K562 (cell line): ENCODE measurements at regions not wholly inside any gene's neighbourhood (a gene's known extent, or its start where the extent isn't known, plus 50 kb on each side); places are given as distances from the start of the nearest gene placed in this dataset.

Experiments used
- ATAC-seq: fragments of 200-7000 bp; cut with Tn5 transposase; 3 replicates; pipeline ENCODE4 v1.9.1; 2020; ENCODE audit warnings: moderate library complexity
- BruUV-seq: library from RNA; stranded (reverse); fragments of 400-500 nt; replicated peaks from 2 replicates; lab custom pipeline; 2021; lab: Mats Ljungman, UMichigan
- CTCF ChIA-PET: fragments of 300-600 bp; formaldehyde crosslinking; extraction: SDS; loops from one replicate; lab custom pipeline; 2021; ENCODE audit warnings: low intra/inter-chr PET ratio; lab: Yijun Ruan, JAX
- POLR2A ChIA-PET: fragments of 300-600, 350-650 bp; sonication (Branson Sonifier 250); formaldehyde crosslinking; extraction: SDS; loops from one replicate; lab custom pipeline; 2021; ENCODE audit warnings: antibody characterized with exemption, inconsistent platforms; lab: Yijun Ruan, JAX
- DNase-seq, 4 experiments: peaks; one replicate each; pipeline versions ENCODE4 v3.0.0 to v3.0.0-alpha.2; 2011 to 2018; ENCODE audit warnings: low spot score in 3 of 4, mixed read lengths in 3 of 4; ENCODE audit errors: extremely low read depth in 1 of 4
- FAIRE-seq: peaks from 2 replicates; lab custom pipeline; 2011; peaks lifted over from hg19 to GRCh38; lab: Jason Lieb, UNC
- H2AFZ ChIP-seq: 2 replicates; pipeline ENCODE4 v1.6.0; 2011; ENCODE audit warnings: low read depth, low read length, control low read depth, inconsistent platforms
- H3K27ac ChIP-seq: fragments of 200-600 bp; 3 replicates; pipeline ENCODE4 v1.8.0; 2011; ENCODE audit warnings: low read depth, mild to moderate bottlenecking, control low read depth, inconsistent platforms, low read length, moderate library complexity, mixed read lengths; ENCODE audit errors: extremely low read depth
- H3K27me3 ChIP-seq, 2 experiments: fragments of 300-600 bp in 1 of 2; 2 replicates in 1 of 2; 3 replicates in 1 of 2; pipeline versions ENCODE4 v1.6.0 to v1.8.0; 2011; ENCODE audit warnings: inconsistent platforms in 2 of 2, low read length in 2 of 2, mild to moderate bottlenecking in 1 of 2, mixed read lengths in 1 of 2, moderate library complexity in 1 of 2; ENCODE audit not compliant: control insufficient read depth in 2 of 2, insufficient read depth in 2 of 2
- H3K36me3 ChIP-seq: fragments of 300-600 bp; 3 replicates; pipeline ENCODE4 v1.8.0; 2011; ENCODE audit warnings: mild to moderate bottlenecking, low read length, inconsistent platforms; ENCODE audit not compliant: control insufficient read depth, insufficient read depth
- H3K4me1 ChIP-seq, 2 experiments: fragments of 200-600 bp in 1 of 2; replicated peaks in 1 of 2; 2 replicates in 1 of 2; 3 replicates in 1 of 2; pipeline versions ENCODE4 v1.5.1 to v1.8.0; 2011; ENCODE audit warnings: inconsistent platforms in 2 of 2, low read length in 2 of 2, mild to moderate bottlenecking in 1 of 2, mixed read lengths in 1 of 2, moderate library complexity in 1 of 2; ENCODE audit not compliant: control insufficient read depth in 2 of 2, insufficient read depth in 2 of 2
- H3K4me2 ChIP-seq: 2 replicates; pipeline ENCODE4 v1.6.1; 2011; ENCODE audit warnings: low read length, control low read depth, inconsistent platforms, mixed read lengths; ENCODE audit not compliant: insufficient read depth
- H3K4me3 ChIP-seq: fragments of 200-600 bp; sonication (generic), shearing (Covaris generic); 2 replicates; pipeline ENCODE4 v1.5.1; 2016; ENCODE audit warnings: control low read depth, inconsistent platforms
- H3K79me2 ChIP-seq: fragments of 200-600 bp; 3 replicates; pipeline ENCODE4 v1.8.0; 2011; ENCODE audit warnings: low read length, inconsistent platforms; ENCODE audit not compliant: control insufficient read depth, insufficient read depth
- H3K9ac ChIP-seq, 2 experiments: 2 replicates each; pipeline versions ENCODE4 v1.6.0 to v1.6.1; 2011; ENCODE audit warnings: low read depth in 2 of 2, low read length in 2 of 2, control low read depth in 1 of 2, inconsistent platforms in 1 of 2, mild to moderate bottlenecking in 1 of 2, mixed read lengths in 1 of 2; ENCODE audit not compliant: insufficient read depth in 1 of 2
- H3K9me1 ChIP-seq: one replicate; pipeline ENCODE4 v1.6.0; 2011; ENCODE audit warnings: inconsistent platforms, mild to moderate bottlenecking, low read length, moderate library complexity; ENCODE audit not compliant: control insufficient read depth, insufficient read depth
- H3K9me3 ChIP-seq: replicated peaks from 2 replicates; pipeline ENCODE4 v1.5.1; 2011; ENCODE audit warnings: low read depth, low read length, inconsistent platforms; ENCODE audit not compliant: control insufficient read depth, insufficient read depth
- H4K20me1 ChIP-seq: replicated peaks from 2 replicates; pipeline ENCODE4 v1.6.1; 2011; ENCODE audit warnings: low read length, inconsistent platforms, mixed read lengths; ENCODE audit not compliant: control insufficient read depth, insufficient read depth
- HNRNPLL ChIP-seq: fragments of 200-400 bp; formaldehyde crosslinking; IDR thresholded peaks from 2 replicates; pipeline ENCODE4 v1.6.1; 2017; ENCODE audit warnings: low read length, low read depth, mild to moderate bottlenecking; ENCODE audit not compliant: poor library complexity, severe bottlenecking
- IRF2 ChIP-seq: sonication (generic); formaldehyde crosslinking; IDR thresholded peaks from 2 replicates; pipeline ENCODE4 v1.8.1; 2022; ENCODE audit warnings: mild to moderate bottlenecking, missing genetic modification reagents
- NCOA6 ChIP-seq: fragments of 450-650 bp; IDR thresholded peaks from 2 replicates; pipeline ENCODE4 v1.6.1; 2017; ENCODE audit warnings: mild to moderate bottlenecking
- REST ChIP-seq, 2 experiments: fragments of 450-650 bp; formaldehyde crosslinking in 1 of 2; IDR thresholded peaks; 2 replicates each; pipeline versions ENCODE4 v1.4.0 to v1.6.1; 2014 to 2020; ENCODE audit warnings: mild to moderate bottlenecking in 2 of 2, borderline replicate concordance in 1 of 2, low read depth in 1 of 2
- SNIP1 ChIP-seq: fragments of 450-650 bp; IDR thresholded peaks from 2 replicates; pipeline ENCODE4 v1.7.1; 2017; ENCODE audit warnings: low read depth, mild to moderate bottlenecking
- XRCC5 ChIP-seq: fragments of 200-400 bp; formaldehyde crosslinking; IDR thresholded peaks from 2 replicates; pipeline ENCODE4 v1.6.1; 2017; ENCODE audit warnings: low read depth, mild to moderate bottlenecking, low read length
- ZNF316 ChIP-seq: fragments of 450-650 bp; IDR thresholded peaks from 2 replicates; pipeline ENCODE4 v1.6.1; 2016
- WGBS: fragments of 100-300 bp; shearing (Covaris generic); methylation state at CpG from one replicate; pipeline ENCODE4 v1.1.6; 2016; ENCODE audit warnings: low coverage, mixed read lengths; ENCODE audit not compliant: insufficient coverage; ENCODE audit errors: missing lambda C conversion rate; 5-methylcytosine and 5-hydroxymethylcytosine counted together
- in situ Hi-C: fragments of 300-500 bp; cut with MboI; formaldehyde crosslinking; loops from 4 replicates; pipeline ENCODE4 v1.15.0; 2018; ENCODE audit warnings: inconsistent platforms, mixed read lengths
- intact Hi-C: fragments of 100-400 bp; cut with micrococcal nuclease; formaldehyde crosslinking; loops from 2 replicates; pipeline ENCODE4 v1.14.2; 2022
- TF ChIP-seq, protein P1 (sequence below): fragments of 450-650 bp; formaldehyde crosslinking; IDR thresholded peaks from 2 replicates; pipeline ENCODE4 v1.4.0; 2020; ENCODE audit warnings: mild to moderate bottlenecking

DNA sequence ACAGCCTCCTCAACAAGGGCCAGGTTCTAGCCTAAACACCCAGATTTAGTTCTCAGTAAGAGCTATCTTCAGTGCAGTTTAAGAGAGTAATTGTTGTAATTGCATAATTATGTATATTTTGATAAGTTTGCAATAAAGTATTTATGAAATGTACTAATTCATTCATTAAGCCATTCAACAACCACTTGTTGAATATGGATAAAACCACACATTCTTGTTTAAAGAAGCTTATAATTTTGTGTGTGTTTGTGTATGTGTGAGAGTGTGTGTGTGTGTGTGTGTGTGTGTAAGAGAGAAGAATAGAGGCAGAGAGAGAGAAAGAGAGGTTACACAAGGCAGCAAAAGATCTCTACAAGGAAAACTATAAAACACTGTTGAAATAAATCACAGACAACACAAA is 115.0 kb upstream of the SLC25A13 start:
- CTCF ChIA-PET = no interaction called here
- TF ChIP-seq ZNF316 (no peak), IRF2 (CRISPR knock-in tag) (no peak), XRCC5 (no peak), HNRNPLL (no peak), SNIP1 (no peak)
- POLR2A ChIA-PET = no interaction called here

DNA sequence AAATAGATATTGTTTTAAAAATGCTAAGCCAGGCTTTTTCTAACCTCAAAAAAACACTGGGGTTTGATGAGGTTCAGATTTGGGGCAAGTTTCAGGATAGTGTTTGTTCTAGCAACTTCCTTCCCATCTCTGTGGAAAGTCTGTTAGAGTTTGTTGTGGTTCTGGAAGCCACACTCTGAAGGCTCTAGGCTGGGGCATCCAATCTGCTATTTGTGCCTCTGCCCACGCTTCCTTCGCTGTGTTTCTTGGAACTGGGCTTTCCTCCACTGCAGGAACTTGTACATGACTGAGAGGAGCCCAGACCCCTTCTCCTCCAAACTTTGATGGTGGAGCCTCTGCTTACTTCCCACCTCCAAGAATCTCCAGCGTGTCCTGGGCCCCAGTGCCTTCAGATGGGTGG is 108.5 kb upstream of the SLC25A13 start:
- no peak for FAIRE-seq
- BruUV-seq = no TSS peak
- no peak for DNase-seq
- Histone ChIP-seq H3K4me1 (no peaks in the 10 kb centered on the region), H3K27me3 (no peaks in the 10 kb centered on the region; a peak in 1 of 5 replicates), H3K79me2 (no peaks in the 10 kb centered on the region), H4K20me1 (no peaks in the 10 kb centered on the region), H3K9me3 (no peaks in the 10 kb centered on the region), H3K4me3 (no peak overlapping the region), H3K4me2 (no peak overlapping the region), H3K9me1 (no peaks in the 10 kb centered on the region), H3K9ac (no peak overlapping the region), H2AFZ (no peak overlapping the region), H3K36me3 (no peaks in the 10 kb centered on the region), H3K27ac (no peak overlapping the region)
- POLR2A ChIA-PET = no interaction called here
- in situ Hi-C loops (no loop called here), intact Hi-C loops (no loop called here)
- ATAC-seq = no peak
- WGBS = 0% methylated on average over 3 of the region's 3 CpGs
- CTCF ChIA-PET = no interaction called here
- TF ChIP-seq REST (IDR thresholded peaks at IDR 0.05; ENCODE audit: borderline replicate concordance) (no peak), REST (CRISPR knock-in tag; IDR thresholded peaks at IDR 0.05; ENCODE audit: low read depth) (no peak), NCOA6 (no peak)
- TF ChIP-seq, protein P1, sequence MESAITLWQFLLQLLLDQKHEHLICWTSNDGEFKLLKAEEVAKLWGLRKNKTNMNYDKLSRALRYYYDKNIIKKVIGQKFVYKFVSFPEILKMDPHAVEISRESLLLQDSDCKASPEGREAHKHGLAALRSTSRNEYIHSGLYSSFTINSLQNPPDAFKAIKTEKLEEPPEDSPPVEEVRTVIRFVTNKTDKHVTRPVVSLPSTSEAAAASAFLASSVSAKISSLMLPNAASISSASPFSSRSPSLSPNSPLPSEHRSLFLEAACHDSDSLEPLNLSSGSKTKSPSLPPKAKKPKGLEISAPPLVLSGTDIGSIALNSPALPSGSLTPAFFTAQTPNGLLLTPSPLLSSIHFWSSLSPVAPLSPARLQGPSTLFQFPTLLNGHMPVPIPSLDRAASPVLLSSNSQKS (CRISPR knock-in tag) = no peak

More for the DNA sequence above, 115.0 kb upstream of the SLC25A13 start:
- Histone ChIP-seq H3K9me3 (no peaks in the 10 kb centered on the region), H3K27ac (no peak overlapping the region), H3K4me3 (no peak overlapping the region), H3K9ac (no peak overlapping the region), H3K27me3 (no peaks in the 10 kb centered on the region), H3K4me2 (no peak overlapping the region), H3K79me2 (no peaks in the 10 kb centered on the region), H3K9me1 (no peaks in the 10 kb centered on the region), H2AFZ (no peak overlapping the region), H3K4me1 (no peaks in the 10 kb centered on the region), H3K36me3 (no peaks in the 10 kb centered on the region), H4K20me1 (no peaks in the 10 kb centered on the region)
- in situ Hi-C loops (no loop called here), intact Hi-C loops (no loop called here)
- FAIRE-seq (no peak), DNase-seq (no peak), ATAC-seq (no peak)
- BruUV-seq = no TSS peak
